ENCODE measurements at regions not wholly inside any gene's neighbourhood (a gene's known extent, or its start where the extent isn't known, plus 50 kb on each side); places are given as distances from the start of the nearest gene placed in this dataset.

- CTCF ChIA-PET = no interaction called here
- H3F3A ChIP-seq (ENCODE audit: low read length, unreplicated experiment) = no peaks in the 10 kb centered on the region
- H3K9ac ChIP-seq (ENCODE audit: low read length) = no peak overlapping the region
- H3K4me3 ChIP-seq (ENCODE audit: low read length) = no peak overlapping the region
- POLR2A ChIA-PET (ENCODE audit: unreplicated experiment) = no interaction called here
- H4K20me1 ChIP-seq (ENCODE audit: low read length) = no peaks in the 10 kb centered on the region
- no peak for DNase-seq
- no peaks in the 10 kb centered on the region for H3K27me3 ChIP-seq (ENCODE audit: low read length)
- intact Hi-C loops (cut with micrococcal nuclease) = no loop called here
- BruUV-seq (replicated peaks) = no TSS peak
- no peak for TF ChIP-seq CTCF (conservative IDR thresholded peaks at IDR 0.05; ENCODE audit: low read depth, low read length)
- TF ChIP-seq EZH2phosphoT487 (IDR thresholded peaks at IDR 0.05; ENCODE audit: borderline replicate concordance, low read length) = no peak
- TF ChIP-seq EZH2 (IDR thresholded peaks at IDR 0.05; ENCODE audit: low read length, unreplicated experiment) = no peak
- H3K9me3 ChIP-seq (ENCODE audit: low read length) = no peaks in the 10 kb centered on the region
- no peak overlapping the region for H2AFZ ChIP-seq (ENCODE audit: low read length)
- H3K79me2 ChIP-seq (ENCODE audit: low read length) = no peaks in the 10 kb centered on the region
- no peak overlapping the region for H3K27ac ChIP-seq (ENCODE audit: low read length)
- no peaks in the 10 kb centered on the region for H3K36me3 ChIP-seq (ENCODE audit: low read depth, low read length)
- no peaks in the 10 kb centered on the region for H3K9me2 ChIP-seq (replicated peaks; ENCODE audit: low read length)
- H3K4me1 ChIP-seq (ENCODE audit: insufficient read depth, low read length) = peaks cover 26% of the 10 kb centered on the region
- ATAC-seq = no peak
- H3K4me2 ChIP-seq (ENCODE audit: low read length) = no peak overlapping the region
These were observed 222.3 kb upstream of the SMLR1 start for GRCh38 chr6:130604841-130605399.

- no peak overlapping the region for H3K4me3 ChIP-seq (ENCODE audit: low read length)
- H3K27me3 ChIP-seq (ENCODE audit: low read length) = no peaks in the 10 kb centered on the region
- no peak for ATAC-seq
- DNase-seq = no peak
- no peak overlapping the region for H3K4me2 ChIP-seq (ENCODE audit: low read length)
- H3F3A ChIP-seq (ENCODE audit: low read length, unreplicated experiment) = no peaks in the 10 kb centered on the region
- ChIA-PET CTCF (no interaction called here), POLR2A (ENCODE audit: unreplicated experiment) (no interaction called here)
- no peak overlapping the region for H2AFZ ChIP-seq (ENCODE audit: low read length)
- BruUV-seq (replicated peaks) = no TSS peak
- H3K9me3 ChIP-seq (ENCODE audit: low read length) = no peaks in the 10 kb centered on the region
- H3K9ac ChIP-seq (ENCODE audit: low read length) = no peak overlapping the region
- H3K36me3 ChIP-seq (ENCODE audit: low read depth, low read length) = no peaks in the 10 kb centered on the region
- no peaks in the 10 kb centered on the region for H3K79me2 ChIP-seq (ENCODE audit: low read length)
- TF ChIP-seq EZH2 (IDR thresholded peaks at IDR 0.05; ENCODE audit: low read length, unreplicated experiment) = no peak
- no peak for TF ChIP-seq EZH2phosphoT487 (IDR thresholded peaks at IDR 0.05; ENCODE audit: borderline replicate concordance, low read length)
- no peak for TF ChIP-seq CTCF (conservative IDR thresholded peaks at IDR 0.05; ENCODE audit: low read depth, low read length)
- intact Hi-C loops (cut with micrococcal nuclease) = no loop called here
- no peaks in the 10 kb centered on the region for H3K9me2 ChIP-seq (replicated peaks; ENCODE audit: low read length)
- H4K20me1 ChIP-seq (ENCODE audit: low read length) = no peaks in the 10 kb centered on the region
- H3K4me1 ChIP-seq (ENCODE audit: insufficient read depth, low read length) = no peaks in the 10 kb centered on the region
- no peak overlapping the region for H3K27ac ChIP-seq (ENCODE audit: low read length)
These were observed 216.9 kb upstream of the SMLR1 start for GRCh38 chr6:130610303-130610702.

- POLR2A ChIA-PET (ENCODE audit: unreplicated experiment) = no interaction called here
- no peak for TF ChIP-seq CTCF (conservative IDR thresholded peaks at IDR 0.05; ENCODE audit: low read depth, low read length)
- no peak for TF ChIP-seq EZH2phosphoT487 (IDR thresholded peaks at IDR 0.05; ENCODE audit: borderline replicate concordance, low read length)
- no peak for TF ChIP-seq EZH2 (IDR thresholded peaks at IDR 0.05; ENCODE audit: low read length, unreplicated experiment)
- no peak overlapping the region for H2AFZ ChIP-seq (ENCODE audit: low read length)
- H3K4me3 ChIP-seq (ENCODE audit: low read length) = no peak overlapping the region
- H3K4me2 ChIP-seq (ENCODE audit: low read length) = no peak overlapping the region
- no peaks in the 10 kb centered on the region for H4K20me1 ChIP-seq (ENCODE audit: low read length)
- CTCF ChIA-PET = no interaction called here
- no peaks in the 10 kb centered on the region for H3K9me3 ChIP-seq (ENCODE audit: low read length)
- H3K36me3 ChIP-seq (ENCODE audit: low read depth, low read length) = no peaks in the 10 kb centered on the region
- BruUV-seq (replicated peaks) = no TSS peak
- DNase-seq (no peak), ATAC-seq (no peak)
- no peaks in the 10 kb centered on the region for H3K9me2 ChIP-seq (replicated peaks; ENCODE audit: low read length)
- no peaks in the 10 kb centered on the region for H3F3A ChIP-seq (ENCODE audit: low read length, unreplicated experiment)
- no peaks in the 10 kb centered on the region for H3K27me3 ChIP-seq (ENCODE audit: low read length)
- no peaks in the 10 kb centered on the region for H3K79me2 ChIP-seq (ENCODE audit: low read length)
- no peak overlapping the region for H3K27ac ChIP-seq (ENCODE audit: low read length)
- intact Hi-C loops (cut with micrococcal nuclease) = no loop called here
- H3K4me1 ChIP-seq (ENCODE audit: insufficient read depth, low read length) = no peaks in the 10 kb centered on the region
- no peak overlapping the region for H3K9ac ChIP-seq (ENCODE audit: low read length)
These were observed 215.8 kb upstream of the SMLR1 start for GRCh38 chr6:130611366-130611765.

Data from PC-3 (cell line).